GM12892 (cell line): ENCODE measurements at regions not wholly inside any gene's neighbourhood (a gene's known extent, or its start where the extent isn't known, plus 50 kb on each side); places are given as distances from the start of the nearest gene placed in this dataset.

Source experiments
- POLR2A ChIP-seq: IDR thresholded peaks from 2 replicates; pipeline ENCODE4 v1.6.1; 2011; ENCODE audit warnings: low read depth, low read length, control low read depth
- POLR2AphosphoS5 ChIP-seq: IDR thresholded peaks from 2 replicates; pipeline ENCODE4 v1.6.1; 2011; ENCODE audit warnings: low read depth, low read length, control low read depth
- TAF1 ChIP-seq: IDR thresholded peaks from 2 replicates; pipeline ENCODE4 v1.6.1; 2011; ENCODE audit warnings: low read depth, mild to moderate bottlenecking, control low read depth, low read length, borderline replicate concordance

- TF ChIP-seq POLR2AphosphoS5, result no peak
- no peak for TF ChIP-seq POLR2A
- no peak for TF ChIP-seq TAF1
These were observed 515.9 kb downstream of the JRKL start for GRCh38 chr11:96905663-96906062.
